ENCODE measurements at regions not wholly inside any gene's neighbourhood (a gene's known extent, or its start where the extent isn't known, plus 50 kb on each side); places are given as distances from the start of the nearest gene placed in this dataset.

DNA sequence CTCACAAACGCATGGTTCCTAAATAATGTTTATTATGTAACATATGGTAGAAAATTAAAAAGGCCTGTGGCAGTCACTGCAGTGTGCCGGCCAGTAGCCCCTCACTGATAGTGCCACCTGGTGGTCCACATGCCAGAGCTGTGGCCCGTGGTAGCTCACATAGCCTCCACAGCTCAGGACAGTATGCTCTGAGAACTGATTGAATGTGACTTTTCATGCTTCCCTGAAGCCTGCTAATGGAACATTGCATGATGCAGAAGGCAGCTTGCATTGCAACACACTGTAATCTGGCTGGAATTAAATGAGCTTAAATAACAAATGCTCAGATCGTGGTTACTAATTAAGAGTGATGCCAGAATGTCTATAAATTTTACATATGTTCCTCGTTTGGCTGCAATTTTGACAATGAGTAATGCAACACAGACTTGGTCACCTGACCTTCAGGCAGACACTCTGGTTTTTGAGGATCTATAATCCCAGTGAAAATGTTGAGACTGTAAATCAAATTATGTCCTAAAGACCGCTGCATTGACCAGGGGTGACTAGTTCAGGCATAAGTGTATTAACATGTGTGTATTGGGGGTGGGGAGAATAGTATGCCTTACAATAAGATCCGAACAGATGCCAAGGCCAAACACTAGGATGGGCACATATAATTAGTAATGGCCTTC, 566.4 kb downstream of the METTL15 start:
- TF ChIP-seq, protein P1, sequence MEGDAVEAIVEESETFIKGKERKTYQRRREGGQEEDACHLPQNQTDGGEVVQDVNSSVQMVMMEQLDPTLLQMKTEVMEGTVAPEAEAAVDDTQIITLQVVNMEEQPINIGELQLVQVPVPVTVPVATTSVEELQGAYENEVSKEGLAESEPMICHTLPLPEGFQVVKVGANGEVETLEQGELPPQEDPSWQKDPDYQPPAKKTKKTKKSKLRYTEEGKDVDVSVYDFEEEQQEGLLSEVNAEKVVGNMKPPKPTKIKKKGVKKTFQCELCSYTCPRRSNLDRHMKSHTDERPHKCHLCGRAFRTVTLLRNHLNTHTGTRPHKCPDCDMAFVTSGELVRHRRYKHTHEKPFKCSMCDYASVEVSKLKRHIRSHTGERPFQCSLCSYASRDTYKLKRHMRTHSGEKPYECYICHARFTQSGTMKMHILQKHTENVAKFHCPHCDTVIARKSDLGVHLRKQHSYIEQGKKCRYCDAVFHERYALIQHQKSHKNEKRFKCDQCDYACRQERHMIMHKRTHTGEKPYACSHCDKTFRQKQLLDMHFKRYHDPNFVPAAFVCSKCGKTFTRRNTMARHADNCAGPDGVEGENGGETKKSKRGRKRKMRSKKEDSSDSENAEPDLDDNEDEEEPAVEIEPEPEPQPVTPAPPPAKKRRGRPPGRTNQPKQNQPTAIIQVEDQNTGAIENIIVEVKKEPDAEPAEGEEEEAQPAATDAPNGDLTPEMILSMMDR (conservative IDR thresholded peaks at IDR 0.05) = peak; percentile 49
- H3K27ac ChIP-seq = no peak overlapping the region

DNA sequence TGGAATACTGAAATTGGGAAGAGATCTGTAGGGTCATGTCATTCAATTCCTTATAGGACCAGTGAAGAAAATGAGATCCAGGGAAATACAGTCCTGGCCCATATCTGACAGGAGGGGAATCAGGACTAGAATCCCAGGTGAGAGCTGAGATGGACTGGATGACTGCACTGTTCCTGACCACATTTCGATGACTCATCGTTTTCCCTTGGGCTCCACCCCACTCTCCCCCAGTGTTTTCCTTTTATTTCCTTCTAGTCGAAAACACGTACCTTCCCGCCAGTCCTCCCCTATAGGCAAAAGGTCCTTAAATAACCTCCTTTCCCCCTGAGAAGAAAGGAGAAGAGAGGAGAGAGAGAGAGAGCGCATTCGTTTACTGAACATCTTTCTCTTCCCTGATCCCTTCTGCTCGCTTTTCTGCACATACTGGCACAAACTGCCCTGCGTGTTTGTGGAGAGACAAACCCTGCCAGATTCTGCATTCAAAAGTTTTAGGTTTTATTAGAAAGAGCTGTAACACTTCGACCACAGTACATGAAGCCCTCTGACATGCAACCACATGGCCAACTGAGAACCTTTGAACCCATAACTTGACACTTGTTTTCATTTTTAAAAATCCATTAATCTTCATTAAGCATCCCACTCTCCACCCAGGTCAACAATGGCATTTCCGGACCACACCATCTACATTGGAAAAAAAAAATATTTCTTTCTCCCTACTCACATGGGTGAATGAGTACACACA, 565.7 kb downstream of the METTL15 start:
- TF ChIP-seq, protein P1 (conservative IDR thresholded peaks at IDR 0.05) = no peak
- no peak overlapping the region for H3K27ac ChIP-seq

DNA sequence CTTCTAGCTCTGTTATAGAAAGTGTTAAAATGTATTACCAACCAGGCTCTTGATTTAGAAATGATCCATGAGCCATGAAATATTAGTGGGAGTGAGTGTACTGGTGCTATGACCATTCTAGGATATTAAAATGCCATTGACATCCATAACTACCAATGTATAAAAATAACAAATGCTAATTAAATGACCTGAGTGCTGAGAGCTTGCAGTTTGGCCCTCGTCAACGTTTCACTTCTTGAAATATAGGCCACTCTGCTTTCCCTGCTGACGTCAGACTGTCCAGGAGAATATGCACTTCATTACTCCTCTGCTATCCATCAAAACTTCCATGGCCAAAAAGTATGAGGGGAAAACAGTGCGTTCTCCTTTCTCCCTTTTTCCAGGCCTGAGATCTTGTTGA, 563.1 kb downstream of the METTL15 start:
- no peak overlapping the region for H3K27ac ChIP-seq
- TF ChIP-seq, protein P1 (conservative IDR thresholded peaks at IDR 0.05) = no peak

DNA sequence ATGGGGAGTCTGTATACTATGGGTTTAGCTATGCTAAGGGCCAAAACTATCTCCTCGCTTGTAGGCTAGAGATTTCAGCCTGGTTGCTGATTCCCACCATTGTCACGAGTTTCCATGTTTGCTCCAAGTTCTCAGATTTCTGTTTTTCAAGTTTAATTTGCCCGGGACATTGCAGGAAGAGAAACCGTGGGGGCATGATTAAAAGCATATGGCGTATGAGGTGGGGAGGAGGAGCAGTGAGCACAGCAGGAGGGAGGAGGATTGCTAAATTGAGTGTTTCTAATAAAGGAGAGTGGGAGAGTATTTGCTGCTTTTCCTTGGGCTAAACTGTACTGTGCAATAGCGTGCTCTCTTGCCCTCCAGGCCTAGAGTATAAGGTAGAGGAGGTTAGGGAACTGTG, 558.4 kb downstream of the METTL15 start:
- no peak overlapping the region for H3K27ac ChIP-seq
- TF ChIP-seq, protein P1 (conservative IDR thresholded peaks at IDR 0.05) = no peak

DNA sequence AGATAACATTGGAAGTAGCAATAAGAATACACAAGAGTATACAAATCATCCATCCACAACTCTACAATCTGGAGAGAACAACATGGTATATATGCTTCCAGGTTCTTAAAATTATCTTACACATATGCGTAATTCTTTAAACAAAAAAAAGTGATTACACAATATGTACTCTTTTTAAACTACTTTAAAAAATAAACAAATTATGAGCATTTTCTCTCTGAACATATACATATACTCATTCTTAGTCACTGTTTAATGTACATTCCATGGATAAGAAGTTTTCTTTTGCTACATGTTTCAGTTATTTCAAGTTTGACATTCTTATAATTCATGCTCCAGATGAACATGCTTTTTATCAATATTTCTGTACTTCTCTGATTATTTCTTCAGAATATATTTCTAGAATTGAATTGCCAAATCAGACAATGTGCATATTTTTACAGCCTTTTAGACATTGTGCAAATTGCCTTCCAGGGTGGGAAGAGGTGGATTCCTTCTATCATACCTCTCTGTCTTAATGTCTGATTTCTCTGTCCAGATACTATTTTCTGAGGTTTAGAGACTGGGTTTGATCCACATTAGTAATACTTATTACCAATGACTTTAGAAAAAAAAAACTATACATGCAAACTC, 551.6 kb downstream of the METTL15 start:
- TF ChIP-seq, protein P1 (conservative IDR thresholded peaks at IDR 0.05) = no peak
- H3K27ac ChIP-seq = no peak overlapping the region

DNA sequence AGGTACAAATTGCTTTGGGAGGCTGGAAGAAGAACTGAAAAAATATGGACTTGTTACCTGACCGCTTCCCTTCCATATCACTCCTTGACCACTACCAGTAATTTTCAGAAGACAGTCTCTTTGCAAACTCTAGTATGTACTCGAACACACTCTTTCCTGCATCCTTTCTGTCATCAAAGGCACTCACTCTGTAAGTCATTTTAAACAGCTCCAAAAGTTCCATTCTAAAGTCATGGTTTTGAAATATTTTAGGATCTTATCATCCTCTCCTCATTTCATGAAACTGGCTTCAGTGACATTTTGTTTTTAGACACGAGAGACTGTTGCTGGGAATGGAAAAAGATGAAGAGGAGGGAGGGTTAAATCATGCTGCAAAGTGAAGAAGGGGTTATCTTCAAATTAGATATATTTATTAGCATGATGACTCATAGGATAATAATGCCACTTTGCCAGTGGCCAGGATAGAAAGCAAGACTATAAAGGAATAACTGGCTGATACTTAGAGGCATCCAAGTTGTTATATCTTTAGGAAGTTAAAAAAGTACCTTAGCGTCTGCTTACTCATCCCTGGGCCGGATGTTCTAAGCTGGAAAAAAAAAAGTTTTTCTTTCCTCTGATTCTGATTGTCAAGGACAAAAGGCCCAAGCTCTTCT, 549.3 kb downstream of the METTL15 start:
- peak overlapping the region; percentile 36 for H3K27ac ChIP-seq
- TF ChIP-seq, protein P1 (conservative IDR thresholded peaks at IDR 0.05) = no peak

DNA sequence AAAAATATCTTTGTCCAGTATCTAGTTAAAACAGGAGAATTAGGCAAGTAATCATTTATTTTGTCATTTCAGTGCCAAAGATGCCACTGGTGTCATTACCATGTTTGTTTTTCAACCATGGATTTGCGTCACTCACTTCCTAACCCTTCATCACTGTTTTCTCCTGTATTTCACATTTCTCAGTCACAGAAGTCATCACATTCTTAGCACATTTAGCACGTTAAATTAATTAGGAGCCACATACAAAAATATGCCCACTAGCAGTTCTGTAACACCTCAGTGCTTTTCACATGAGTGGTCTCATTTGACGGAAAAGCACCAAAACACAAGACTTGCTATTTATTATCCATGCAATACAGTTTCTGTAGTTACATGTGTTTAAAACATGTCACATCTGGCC, 546.0 kb downstream of the METTL15 start:
- TF ChIP-seq, protein P1 (conservative IDR thresholded peaks at IDR 0.05) = no peak

More for the DNA sequence above, 546.0 kb downstream of the METTL15 start:
- H3K27ac ChIP-seq = no peak overlapping the region
